HCEC 1CT (cell line): ENCODE measurements at regions not wholly inside any gene's neighbourhood (a gene's known extent, or its start where the extent isn't known, plus 50 kb on each side); places are given as distances from the start of the nearest gene placed in this dataset.

ENCODE experiments used
- DNase-seq: peaks from one replicate; pipeline ENCODE4 v3.0.0-alpha.2; 2017

GRCh38 chr16:11447272-11447671, 102.0 kb downstream of the RMI2 start:
- no peak for DNase-seq

GRCh38 chr16:11447836-11448235, 102.6 kb downstream of the RMI2 start:
- DNase-seq: no peak

- DNase-seq: no peak
These were observed 103.6 kb downstream of the RMI2 start for GRCh38 chr16:11448796-11449416.

- DNase-seq: no peak
These were observed 104.5 kb downstream of the RMI2 start for GRCh38 chr16:11449716-11450115.

- DNase-seq: no peak
These were observed 104.9 kb downstream of the RMI2 start for GRCh38 chr16:11450136-11450535.

GRCh38 chr16:11452298-11452697, 107.0 kb downstream of the RMI2 start:
- DNase-seq: no peak

- DNase-seq: no peak
These were observed 107.6 kb downstream of the RMI2 start for GRCh38 chr16:11452746-11453389.

GRCh38 chr16:11456741-11457140, 111.5 kb downstream of the RMI2 start:
- no peak for DNase-seq

- DNase-seq: no peak
These were observed 114.5 kb downstream of the RMI2 start for GRCh38 chr16:11459722-11460121.

- no peak for DNase-seq
These were observed 115.7 kb downstream of the RMI2 start for GRCh38 chr16:11460820-11461594.

- DNase-seq: no peak
These were observed 116.3 kb downstream of the RMI2 start for GRCh38 chr16:11461595-11461990.

GRCh38 chr16:11462036-11462435, 116.8 kb downstream of the RMI2 start:
- no peak for DNase-seq

GRCh38 chr16:11462861-11463260, 117.6 kb downstream of the RMI2 start:
- DNase-seq: no peak

- DNase-seq: no peak
These were observed 119.0 kb downstream of the RMI2 start for GRCh38 chr16:11464241-11464640.

GRCh38 chr16:11465675-11466074, 120.4 kb downstream of the RMI2 start:
- DNase-seq: no peak

- peak; percentile 5 for DNase-seq
These were observed 115.9 kb downstream of the LITAF start for GRCh38 chr16:11470676-11471415.

- no peak for DNase-seq
These were observed 115.2 kb downstream of the LITAF start for GRCh38 chr16:11471548-11471947.

GRCh38 chr16:11472410-11472809, 114.3 kb downstream of the LITAF start:
- DNase-seq: no peak

GRCh38 chr16:11472851-11473250, 113.9 kb downstream of the LITAF start:
- no peak for DNase-seq

GRCh38 chr16:11473728-11474127, 113.0 kb downstream of the LITAF start:
- no peak for DNase-seq

GRCh38 chr16:11474617-11475291, 112.0 kb downstream of the LITAF start:
- DNase-seq: no peak

- no peak for DNase-seq
These were observed 110.7 kb downstream of the LITAF start for GRCh38 chr16:11475896-11476630.
